ENCODE measurements at regions not wholly inside any gene's neighbourhood (a gene's known extent, or its start where the extent isn't known, plus 50 kb on each side); places are given as distances from the start of the nearest gene placed in this dataset.

DNA sequence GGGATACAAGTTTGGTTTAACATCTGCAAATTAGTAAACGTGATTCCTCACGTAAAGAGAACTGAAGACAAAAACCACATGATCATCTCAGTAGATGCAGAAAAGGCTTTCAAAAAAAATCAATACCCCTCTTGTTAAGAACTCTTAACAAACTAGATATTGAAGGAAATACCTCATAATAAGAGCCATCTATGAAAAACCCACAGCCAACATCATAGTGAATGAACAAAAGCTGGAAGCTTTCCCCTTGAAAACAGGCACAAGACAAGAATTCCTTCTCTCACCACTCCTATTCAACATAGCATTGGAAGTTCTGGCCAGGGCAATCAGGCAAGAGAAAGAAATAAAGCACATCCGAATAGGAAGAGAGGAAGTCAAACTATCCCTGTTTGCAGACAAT, 160.5 kb downstream of the CSNK2A3 start:
- TF ChIP-seq EZH2 (IDR thresholded peaks at IDR 0.05; ENCODE audit: borderline replicate concordance, low read depth, low read length, severe bottlenecking) = no peak
- TF ChIP-seq FOS (IDR thresholded peaks at IDR 0.05; ENCODE audit: borderline replicate concordance, insufficient read depth, low read length) = no peak
- TF ChIP-seq POLR2A (IDR thresholded peaks at IDR 0.05; ENCODE audit: low read depth, low read length) = no peak
- TF ChIP-seq, protein P1, sequence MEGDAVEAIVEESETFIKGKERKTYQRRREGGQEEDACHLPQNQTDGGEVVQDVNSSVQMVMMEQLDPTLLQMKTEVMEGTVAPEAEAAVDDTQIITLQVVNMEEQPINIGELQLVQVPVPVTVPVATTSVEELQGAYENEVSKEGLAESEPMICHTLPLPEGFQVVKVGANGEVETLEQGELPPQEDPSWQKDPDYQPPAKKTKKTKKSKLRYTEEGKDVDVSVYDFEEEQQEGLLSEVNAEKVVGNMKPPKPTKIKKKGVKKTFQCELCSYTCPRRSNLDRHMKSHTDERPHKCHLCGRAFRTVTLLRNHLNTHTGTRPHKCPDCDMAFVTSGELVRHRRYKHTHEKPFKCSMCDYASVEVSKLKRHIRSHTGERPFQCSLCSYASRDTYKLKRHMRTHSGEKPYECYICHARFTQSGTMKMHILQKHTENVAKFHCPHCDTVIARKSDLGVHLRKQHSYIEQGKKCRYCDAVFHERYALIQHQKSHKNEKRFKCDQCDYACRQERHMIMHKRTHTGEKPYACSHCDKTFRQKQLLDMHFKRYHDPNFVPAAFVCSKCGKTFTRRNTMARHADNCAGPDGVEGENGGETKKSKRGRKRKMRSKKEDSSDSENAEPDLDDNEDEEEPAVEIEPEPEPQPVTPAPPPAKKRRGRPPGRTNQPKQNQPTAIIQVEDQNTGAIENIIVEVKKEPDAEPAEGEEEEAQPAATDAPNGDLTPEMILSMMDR (IDR thresholded peaks at IDR 0.05; ENCODE audit: extremely low read depth in 1 of 2, insufficient read depth in 1 of 2, low read depth in 1 of 2, low read length in 2 of 2) = no peak
- TF ChIP-seq, protein P2, sequence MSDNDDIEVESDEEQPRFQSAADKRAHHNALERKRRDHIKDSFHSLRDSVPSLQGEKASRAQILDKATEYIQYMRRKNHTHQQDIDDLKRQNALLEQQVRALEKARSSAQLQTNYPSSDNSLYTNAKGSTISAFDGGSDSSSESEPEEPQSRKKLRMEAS (IDR thresholded peaks at IDR 0.05; ENCODE audit: insufficient read depth, insufficient read length) = no peak
- no peak for TF ChIP-seq MYC (IDR thresholded peaks at IDR 0.05; ENCODE audit: low read depth, low read length)
